ENCODE measurements at regions not wholly inside any gene's neighbourhood (a gene's known extent, or its start where the extent isn't known, plus 50 kb on each side); places are given as distances from the start of the nearest gene placed in this dataset.

- DNase-seq (ENCODE audit: low read depth, low spot score) = no peak
- intact Hi-C loops (cut with micrococcal nuclease) = no loop called here
- CTCF ChIA-PET = no interaction called here
Observed at GRCh38 chr1:157292809-157293564, 154.8 kb upstream of the ETV3 start.

GRCh38 chr1:157292302-157292701 is 154.1 kb upstream of the ETV3 start:
- BruUV-seq (replicated peaks) = no TSS peak
- Histone ChIP-seq H3K27ac (ENCODE audit: insufficient read depth, low read depth, low read length) (no peak overlapping the region), H4K20me1 (replicated peaks; ENCODE audit: control insufficient read depth, extremely low read depth, insufficient read depth, low read length) (no peaks in the 10 kb centered on the region), H2AFZ (ENCODE audit: low read depth, low read length) (no peak overlapping the region), H3K9me1 (replicated peaks; ENCODE audit: control insufficient read depth, extremely low read depth, insufficient read depth, low read length) (no peaks in the 10 kb centered on the region), H3K36me3 (ENCODE audit: control insufficient read depth in 2 of 2, extremely low read depth in 1 of 2, insufficient read depth in 2 of 2, low read length in 2 of 2) (no peaks in the 10 kb centered on the region), H3K4me1 (ENCODE audit: control insufficient read depth, extremely low read depth, insufficient read depth, low read length) (no peaks in the 10 kb centered on the region), H3K4me2 (ENCODE audit: insufficient read depth, low read length) (no peak overlapping the region), H3K79me2 (ENCODE audit: control insufficient read depth, insufficient read depth, low read length) (no peaks in the 10 kb centered on the region), H3K27me3 (ENCODE audit: control insufficient read depth in 2 of 2, insufficient read depth in 2 of 2, low read length in 2 of 2) (no peaks in the 10 kb centered on the region), H3K9me3 (replicated peaks; ENCODE audit: control insufficient read depth, insufficient read depth, low read length) (no peaks in the 10 kb centered on the region), H3K4me3 (replicated peaks in 1 of 3; ENCODE audit: insufficient read depth in 1 of 3, low read depth in 1 of 3, low read length in 3 of 3) (no peak overlapping the region), H3K9ac (replicated peaks; ENCODE audit: extremely low read depth, insufficient read depth, low read length) (no peak overlapping the region)
- ChIA-PET POLR2A (no interaction called here), CTCF (no interaction called here)
- DNase-seq (ENCODE audit: low read depth, low spot score) = no peak
- TF ChIP-seq FOS (IDR thresholded peaks at IDR 0.05; ENCODE audit: borderline replicate concordance, insufficient read depth, low read length) (no peak), CTCF (IDR thresholded peaks at IDR 0.05; ENCODE audit: extremely low read depth in 1 of 2, insufficient read depth in 1 of 2, low read depth in 1 of 2, low read length in 2 of 2) (no peak), POLR2A (IDR thresholded peaks at IDR 0.05; ENCODE audit: low read depth, low read length) (no peak)
- intact Hi-C loops (cut with micrococcal nuclease) = no loop called here
- dilution Hi-C loops (cut with MboI; ENCODE audit: extremely low pct_ligation_motif_present, low sequenced_read_pairs) = no loop called here
- no peak for FAIRE-seq

More at GRCh38 chr1:157292809-157293564, 154.8 kb upstream of the ETV3 start:
- TF ChIP-seq EZH2 (IDR thresholded peaks at IDR 0.05; ENCODE audit: borderline replicate concordance, low read depth, low read length, severe bottlenecking) (no peak), POLR2A (IDR thresholded peaks at IDR 0.05; ENCODE audit: low read depth, low read length) (no peak), JUN (IDR thresholded peaks at IDR 0.05; ENCODE audit: borderline replicate concordance, insufficient read depth, insufficient read length, low read depth) (no peak), MAX (IDR thresholded peaks at IDR 0.05; ENCODE audit: insufficient read depth, insufficient read length) (no peak)
- no peaks in the 10 kb centered on the region for H3K27me3 ChIP-seq (ENCODE audit: control insufficient read depth in 2 of 2, insufficient read depth in 2 of 2, low read length in 2 of 2)
- H3K9ac ChIP-seq (replicated peaks; ENCODE audit: extremely low read depth, insufficient read depth, low read length) = no peak overlapping the region
- FAIRE-seq = no peak
- no peaks in the 10 kb centered on the region for H3K9me1 ChIP-seq (replicated peaks; ENCODE audit: control insufficient read depth, extremely low read depth, insufficient read depth, low read length)
- H3K4me1 ChIP-seq (ENCODE audit: control insufficient read depth, extremely low read depth, insufficient read depth, low read length) = no peaks in the 10 kb centered on the region
- H2AFZ ChIP-seq (ENCODE audit: low read depth, low read length) = no peak overlapping the region
- no peaks in the 10 kb centered on the region for H3K79me2 ChIP-seq (ENCODE audit: control insufficient read depth, insufficient read depth, low read length)
- POLR2A ChIA-PET = no interaction called here
- no TSS peak for BruUV-seq (replicated peaks)
- H4K20me1 ChIP-seq (replicated peaks; ENCODE audit: control insufficient read depth, extremely low read depth, insufficient read depth, low read length) = no peaks in the 10 kb centered on the region
- no peak overlapping the region for H3K4me2 ChIP-seq (ENCODE audit: insufficient read depth, low read length)
- no peaks in the 10 kb centered on the region for H3K9me3 ChIP-seq (replicated peaks; ENCODE audit: control insufficient read depth, insufficient read depth, low read length)
- dilution Hi-C loops (cut with MboI; ENCODE audit: extremely low pct_ligation_motif_present, low sequenced_read_pairs) = no loop called here
- H3K4me3 ChIP-seq (replicated peaks in 1 of 3; ENCODE audit: insufficient read depth in 1 of 3, low read depth in 1 of 3, low read length in 3 of 3) = no peak overlapping the region
- H3K27ac ChIP-seq (ENCODE audit: insufficient read depth, low read depth, low read length) = no peak overlapping the region
- H3K36me3 ChIP-seq (ENCODE audit: control insufficient read depth in 2 of 2, extremely low read depth in 1 of 2, insufficient read depth in 2 of 2, low read length in 2 of 2) = no peaks in the 10 kb centered on the region

All from endothelial cell of umbilical vein (primary cell).